ENCODE measurements at regions not wholly inside any gene's neighbourhood (a gene's known extent, or its start where the extent isn't known, plus 50 kb on each side); places are given as distances from the start of the nearest gene placed in this dataset.

DNA sequence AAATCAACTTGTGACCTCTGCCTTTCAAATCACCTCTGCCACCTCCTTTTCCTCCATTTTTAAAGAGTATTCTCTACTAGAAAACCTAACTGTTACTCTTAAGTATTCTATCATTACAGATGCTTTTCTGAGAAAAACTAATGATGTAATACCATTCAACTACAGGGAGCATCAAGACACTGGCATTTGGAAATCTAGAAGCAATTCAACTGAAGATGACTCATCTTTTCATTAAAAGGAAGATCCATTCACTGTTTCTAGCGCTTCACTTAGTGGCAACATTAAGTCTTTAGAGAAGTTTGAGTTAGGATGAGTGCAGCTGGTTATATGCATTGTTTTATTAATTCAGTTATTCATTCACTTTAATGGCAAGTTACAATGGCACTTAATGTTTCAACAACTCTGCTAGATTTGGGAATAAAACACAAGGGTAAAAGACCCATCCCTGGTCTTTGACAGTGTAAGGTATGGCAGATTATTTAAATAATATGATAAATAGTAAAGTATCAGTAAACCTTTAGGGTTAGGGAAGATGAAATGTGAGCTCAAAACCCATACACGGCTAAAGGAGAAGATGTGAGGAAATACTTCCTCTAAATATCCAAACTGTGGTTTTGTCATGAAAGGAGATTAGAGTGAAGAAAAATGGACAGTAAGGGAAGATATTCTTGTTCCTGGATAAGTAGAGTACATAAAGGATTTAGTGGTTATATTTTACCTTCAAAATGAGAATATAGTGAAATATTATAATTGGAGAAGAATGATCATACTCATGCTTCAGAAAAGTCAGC, 61.7 kb downstream of the KCNJ2 start:
- intact Hi-C loops (cut with DNase I) = no loop called here
- Histone ChIP-seq H3K27ac (ENCODE audit: low read depth in 2 of 2, low read length in 2 of 2) (no peak overlapping the region), H3K36me3 (ENCODE audit: control insufficient read depth in 2 of 3, insufficient read depth in 3 of 3, low read length in 3 of 3) (no peaks in the 10 kb centered on the region), H3K4me3 (ENCODE audit: low read length in 3 of 3) (no peak overlapping the region), H3K4me1 (ENCODE audit: control insufficient read depth in 2 of 3, insufficient read depth in 2 of 3, low read depth in 1 of 3, low read length in 3 of 3) (no peaks in the 10 kb centered on the region), H3K9ac (ENCODE audit: low read length in 3 of 3) (no peak overlapping the region), H3K9me3 (ENCODE audit: control insufficient read depth in 2 of 3, insufficient read depth in 1 of 3, low read length in 3 of 3) (no peaks in the 10 kb centered on the region), H3K27me3 (ENCODE audit: control insufficient read depth, insufficient read depth, low read length) (no peaks in the 10 kb centered on the region)
- TF ChIP-seq, protein P1, sequence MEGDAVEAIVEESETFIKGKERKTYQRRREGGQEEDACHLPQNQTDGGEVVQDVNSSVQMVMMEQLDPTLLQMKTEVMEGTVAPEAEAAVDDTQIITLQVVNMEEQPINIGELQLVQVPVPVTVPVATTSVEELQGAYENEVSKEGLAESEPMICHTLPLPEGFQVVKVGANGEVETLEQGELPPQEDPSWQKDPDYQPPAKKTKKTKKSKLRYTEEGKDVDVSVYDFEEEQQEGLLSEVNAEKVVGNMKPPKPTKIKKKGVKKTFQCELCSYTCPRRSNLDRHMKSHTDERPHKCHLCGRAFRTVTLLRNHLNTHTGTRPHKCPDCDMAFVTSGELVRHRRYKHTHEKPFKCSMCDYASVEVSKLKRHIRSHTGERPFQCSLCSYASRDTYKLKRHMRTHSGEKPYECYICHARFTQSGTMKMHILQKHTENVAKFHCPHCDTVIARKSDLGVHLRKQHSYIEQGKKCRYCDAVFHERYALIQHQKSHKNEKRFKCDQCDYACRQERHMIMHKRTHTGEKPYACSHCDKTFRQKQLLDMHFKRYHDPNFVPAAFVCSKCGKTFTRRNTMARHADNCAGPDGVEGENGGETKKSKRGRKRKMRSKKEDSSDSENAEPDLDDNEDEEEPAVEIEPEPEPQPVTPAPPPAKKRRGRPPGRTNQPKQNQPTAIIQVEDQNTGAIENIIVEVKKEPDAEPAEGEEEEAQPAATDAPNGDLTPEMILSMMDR (IDR thresholded peaks at IDR 0.05; ENCODE audit: borderline replicate concordance, extremely low read depth, insufficient read depth) = no peak
- FAIRE-seq (no peak), DNase-seq (no peak)

DNA sequence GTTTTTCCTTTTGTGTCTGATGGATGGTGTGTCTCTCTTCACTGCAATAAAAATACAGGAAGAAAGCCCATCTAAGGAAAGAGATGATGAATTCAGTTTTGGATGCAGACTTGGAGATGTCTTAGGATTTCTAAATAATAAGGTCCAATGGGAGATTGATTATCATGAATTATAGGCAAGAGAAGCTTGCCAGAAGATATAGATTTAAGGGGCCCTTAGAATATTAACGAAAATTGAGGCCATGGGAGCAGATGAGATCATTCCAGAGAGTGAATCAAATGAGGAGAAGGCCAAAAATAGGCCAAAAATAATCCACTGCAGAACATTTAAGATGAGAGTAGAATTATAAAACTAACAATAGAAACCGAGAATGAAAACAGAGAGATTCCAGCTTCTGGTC, 63.1 kb downstream of the KCNJ2 start:
- intact Hi-C loops (cut with DNase I) = no loop called here
- Histone ChIP-seq H3K9ac (ENCODE audit: low read length in 3 of 3) (no peak overlapping the region), H3K4me3 (ENCODE audit: low read length in 3 of 3) (no peak overlapping the region), H3K27ac (ENCODE audit: low read depth in 2 of 2, low read length in 2 of 2) (no peak overlapping the region), H3K4me1 (ENCODE audit: control insufficient read depth in 2 of 3, insufficient read depth in 2 of 3, low read depth in 1 of 3, low read length in 3 of 3) (no peaks in the 10 kb centered on the region), H3K27me3 (ENCODE audit: control insufficient read depth, insufficient read depth, low read length) (no peaks in the 10 kb centered on the region), H3K36me3 (ENCODE audit: control insufficient read depth in 2 of 3, insufficient read depth in 3 of 3, low read length in 3 of 3) (no peaks in the 10 kb centered on the region), H3K9me3 (ENCODE audit: control insufficient read depth in 2 of 3, insufficient read depth in 1 of 3, low read length in 3 of 3) (no peaks in the 10 kb centered on the region)
- DNase-seq = no peak
- TF ChIP-seq, protein P1 (IDR thresholded peaks at IDR 0.05; ENCODE audit: borderline replicate concordance, extremely low read depth, insufficient read depth) = no peak
- no peak for FAIRE-seq

DNA sequence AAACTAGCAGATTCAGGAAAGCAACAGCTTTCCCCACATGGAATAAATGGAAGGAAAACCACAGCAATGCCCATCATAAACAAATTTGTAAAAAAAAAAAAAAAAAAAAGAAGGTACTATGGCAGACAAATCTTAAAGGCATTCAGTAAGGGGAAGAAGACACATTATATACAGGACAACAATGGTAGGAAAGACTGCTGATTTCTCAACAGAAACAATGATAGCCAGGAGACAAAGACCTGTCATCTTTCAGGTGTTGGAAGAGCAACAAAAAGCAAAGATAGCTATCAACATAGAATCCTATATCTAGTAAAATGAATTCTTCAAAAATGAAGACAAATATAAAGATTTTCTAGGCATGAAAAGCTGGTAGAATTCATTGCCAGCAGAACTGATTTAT, 65.9 kb downstream of the KCNJ2 start:
- intact Hi-C loops (cut with DNase I) = no loop called here
- Histone ChIP-seq H3K4me3 (ENCODE audit: low read length in 3 of 3) (no peak overlapping the region), H3K27ac (ENCODE audit: low read depth in 2 of 2, low read length in 2 of 2) (no peak overlapping the region), H3K36me3 (ENCODE audit: control insufficient read depth in 2 of 3, insufficient read depth in 3 of 3, low read length in 3 of 3) (no peaks in the 10 kb centered on the region), H3K9ac (ENCODE audit: low read length in 3 of 3) (no peak overlapping the region), H3K4me1 (ENCODE audit: control insufficient read depth in 2 of 3, insufficient read depth in 2 of 3, low read depth in 1 of 3, low read length in 3 of 3) (no peaks in the 10 kb centered on the region), H3K27me3 (ENCODE audit: control insufficient read depth, insufficient read depth, low read length) (no peaks in the 10 kb centered on the region), H3K9me3 (ENCODE audit: control insufficient read depth in 2 of 3, insufficient read depth in 1 of 3, low read length in 3 of 3) (no peaks in the 10 kb centered on the region)
- TF ChIP-seq, protein P1 (IDR thresholded peaks at IDR 0.05; ENCODE audit: borderline replicate concordance, extremely low read depth, insufficient read depth) = no peak
- no peak for FAIRE-seq
- DNase-seq = no peak

DNA sequence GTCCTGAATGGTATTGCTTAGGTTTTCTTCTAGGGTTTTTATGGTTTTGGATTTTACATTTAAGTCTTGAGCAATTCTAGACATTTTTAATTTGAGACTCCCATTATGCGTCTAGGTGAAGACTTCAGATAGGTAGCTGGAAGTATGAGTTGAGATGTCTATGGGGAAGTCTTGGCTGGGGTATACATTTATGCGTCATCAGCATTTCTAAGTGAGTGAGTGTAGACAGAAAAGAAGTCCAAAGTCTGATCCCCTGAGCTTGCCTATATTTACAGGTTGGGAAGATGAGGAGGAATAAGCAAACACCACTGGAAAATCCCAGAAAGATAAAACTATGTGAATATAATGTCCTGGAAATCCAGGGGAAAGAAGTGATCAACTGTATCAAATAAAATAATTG, 68.9 kb downstream of the KCNJ2 start:
- Histone ChIP-seq H3K4me1 (ENCODE audit: control insufficient read depth in 2 of 3, insufficient read depth in 2 of 3, low read depth in 1 of 3, low read length in 3 of 3) (no peaks in the 10 kb centered on the region), H3K27ac (ENCODE audit: low read depth in 2 of 2, low read length in 2 of 2) (no peak overlapping the region), H3K27me3 (ENCODE audit: control insufficient read depth, insufficient read depth, low read length) (no peaks in the 10 kb centered on the region), H3K9ac (ENCODE audit: low read length in 3 of 3) (no peak overlapping the region), H3K4me3 (ENCODE audit: low read length in 3 of 3) (no peak overlapping the region), H3K36me3 (ENCODE audit: control insufficient read depth in 2 of 3, insufficient read depth in 3 of 3, low read length in 3 of 3) (no peaks in the 10 kb centered on the region), H3K9me3 (ENCODE audit: control insufficient read depth in 2 of 3, insufficient read depth in 1 of 3, low read length in 3 of 3) (no peaks in the 10 kb centered on the region)
- TF ChIP-seq, protein P1 (IDR thresholded peaks at IDR 0.05; ENCODE audit: borderline replicate concordance, extremely low read depth, insufficient read depth) = no peak
- DNase-seq (no peak), FAIRE-seq (no peak)
- intact Hi-C loops (cut with DNase I) = no loop called here

All from kidney (tissue), 13 donors.